Keratinocyte (primary cell): ENCODE measurements at regions not wholly inside any gene's neighbourhood (a gene's known extent, or its start where the extent isn't known, plus 50 kb on each side); places are given as distances from the start of the nearest gene placed in this dataset.
A peak's percentile ranks its signal among the peaks of the same experiment; 100 is the strongest.

Experiments used
- DNase-seq: peaks from one replicate; pipeline ENCODE4 v3.0.0-alpha.2; 2011; ENCODE audit warnings: low read depth, missing footprints, low spot score
- FAIRE-seq: peaks from 2 replicates; lab custom pipeline; 2011; peaks lifted over from hg19 to GRCh38; lab: Jason Lieb, UNC
- H2AFZ ChIP-seq: 2 replicates; pipeline ENCODE4 v1.6.0; 2012; ENCODE audit warnings: low read length, control low read depth, inconsistent platforms; ENCODE audit not compliant: control insufficient read depth
- H3K27ac ChIP-seq: 2 replicates; pipeline ENCODE4 v1.5.1; 2011; ENCODE audit warnings: low read length; ENCODE audit not compliant: control insufficient read depth, insufficient read depth
- H3K27me3 ChIP-seq: 3 replicates; pipeline ENCODE4 v1.6.0; 2011; ENCODE audit warnings: low read length; ENCODE audit not compliant: control insufficient read depth, insufficient read depth; ENCODE audit errors: extremely low read depth
- H3K36me3 ChIP-seq, 2 experiments: 2 replicates in 1 of 2; 3 replicates in 1 of 2; pipeline ENCODE4 v1.5.1; 2011; ENCODE audit warnings: low read length in 2 of 2, mild to moderate bottlenecking in 1 of 2; ENCODE audit not compliant: control insufficient read depth in 2 of 2, insufficient read depth in 2 of 2; ENCODE audit errors: extremely low read depth in 1 of 2
- H3K4me1 ChIP-seq: 3 replicates; pipeline ENCODE4 v1.5.1; 2011; ENCODE audit warnings: low read length; ENCODE audit not compliant: control insufficient read depth, insufficient read depth; ENCODE audit errors: extremely low read depth
- H3K4me2 ChIP-seq: 3 replicates; pipeline ENCODE4 v1.6.0; 2011; ENCODE audit warnings: low read depth, low read length; ENCODE audit not compliant: control insufficient read depth, insufficient read depth; ENCODE audit errors: extremely low read depth
- H3K4me3 ChIP-seq, 3 experiments: fragments of 200-600 bp in 1 of 3; sonication (generic) in 1 of 3; 2 replicates in 2 of 3; 3 replicates in 1 of 3; pipeline ENCODE4 v1.5.1; 2011 to 2016; ENCODE audit warnings: low read length in 3 of 3, mild to moderate bottlenecking in 3 of 3, control low read depth in 2 of 3, inconsistent platforms in 1 of 3, low read depth in 1 of 3, mixed read lengths in 1 of 3, mixed run types in 1 of 3, moderate library complexity in 1 of 3; ENCODE audit not compliant: control insufficient read depth in 2 of 3, insufficient read depth in 2 of 3; ENCODE audit errors: extremely low read depth in 1 of 3
- H3K79me2 ChIP-seq: 2 replicates; pipeline ENCODE4 v1.6.0; 2012; ENCODE audit warnings: low read length; ENCODE audit not compliant: control insufficient read depth, insufficient read depth
- H3K9ac ChIP-seq: 3 replicates; pipeline ENCODE4 v1.6.0; 2011; ENCODE audit warnings: low read length; ENCODE audit not compliant: control insufficient read depth, insufficient read depth; ENCODE audit errors: extremely low read depth
- H3K9me1 ChIP-seq: 3 replicates; pipeline ENCODE4 v1.6.0; 2011; ENCODE audit warnings: low read length; ENCODE audit not compliant: control insufficient read depth, insufficient read depth; ENCODE audit errors: extremely low read depth
- H3K9me3 ChIP-seq: 2 replicates; pipeline ENCODE4 v1.5.1; 2012; ENCODE audit warnings: low read depth, low read length; ENCODE audit not compliant: control insufficient read depth
- H4K20me1 ChIP-seq: 3 replicates; pipeline ENCODE4 v1.6.0; 2011; ENCODE audit warnings: low read length; ENCODE audit not compliant: control insufficient read depth, insufficient read depth; ENCODE audit errors: extremely low read depth
- CTCF ChIP-seq, 3 experiments: IDR thresholded peaks in 1 of 3; conservative IDR thresholded peaks in 1 of 3; optimal IDR thresholded peaks in 1 of 3; 2 replicates in 2 of 3; 3 replicates in 1 of 3; pipeline versions ENCODE3 to v1.5.1; 2011; ENCODE audit warnings: low read length in 3 of 3, mild to moderate bottlenecking in 3 of 3, moderate library complexity in 2 of 3, control low read depth in 1 of 3, inconsistent platforms in 1 of 3; ENCODE audit not compliant: insufficient read depth in 2 of 3; ENCODE audit errors: extremely low read depth in 1 of 3
- EZH2 ChIP-seq: IDR thresholded peaks from one replicate; pipeline ENCODE4 v1.6.1; 2012; ENCODE audit warnings: inconsistent platforms, mild to moderate bottlenecking, low read length, moderate library complexity
- dilution Hi-C: fragments of 300-500 bp; cut with MboI; formaldehyde crosslinking; loops from one replicate; pipeline ENCODE4 v1.7.0; 2020; ENCODE audit warnings: low sequenced_read_pairs; ENCODE audit not compliant: extremely low pct_ligation_motif_present

DNA sequence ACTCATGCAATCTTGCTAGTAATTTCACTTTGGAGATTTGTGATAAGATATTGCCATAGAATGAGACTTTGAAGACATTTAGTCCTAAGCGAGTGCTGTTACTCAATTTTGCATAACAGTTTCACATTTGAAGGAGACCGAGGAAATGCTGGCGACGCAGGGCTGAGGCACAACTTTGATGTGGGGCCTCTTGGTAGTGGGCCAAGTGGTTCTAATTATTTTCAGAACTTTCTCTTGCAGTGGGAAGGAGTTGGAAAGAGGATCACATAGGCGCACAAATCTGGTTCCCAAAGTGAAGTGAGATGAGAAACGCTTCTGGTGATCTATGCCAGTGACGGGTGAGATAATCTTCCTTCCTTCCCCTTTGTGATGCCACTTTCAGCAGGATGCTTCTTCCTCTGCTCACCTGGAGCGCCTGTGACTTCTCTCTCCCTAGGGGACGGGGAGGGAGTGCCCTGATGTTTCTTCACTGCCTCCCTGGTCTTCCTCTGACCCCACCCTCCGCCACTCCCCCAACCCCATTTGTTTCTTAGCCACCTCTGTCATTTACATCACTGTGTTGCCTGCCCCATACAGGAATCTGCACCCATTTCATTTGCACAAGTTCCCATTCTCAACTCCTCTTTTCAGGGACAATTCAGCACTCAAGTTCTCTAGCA, 138.9 kb upstream of the MID1 start:
- H2AFZ ChIP-seq, result no peak overlapping the region
- dilution Hi-C loops, result no loop called here
- H3K4me3 ChIP-seq, result no peak overlapping the region
- H3K9me3 ChIP-seq, result no peaks in the 10 kb centered on the region
- TF ChIP-seq CTCF (optimal IDR thresholded peaks at IDR 0.05 in 1 of 3, IDR thresholded peaks at IDR 0.05 in 1 of 3, conservative IDR thresholded peaks at IDR 0.05 in 1 of 3; ENCODE audit: extremely low read depth in 1 of 3, insufficient read depth in 2 of 3, low read length in 3 of 3) (no peak), EZH2 (no peak)
- H4K20me1 ChIP-seq, result no peaks in the 10 kb centered on the region
- H3K27ac ChIP-seq, result no peak overlapping the region
- H3K79me2 ChIP-seq, result no peaks in the 10 kb centered on the region
- H3K27me3 ChIP-seq, result no peaks in the 10 kb centered on the region
- no peak overlapping the region for H3K4me2 ChIP-seq
- no peaks in the 10 kb centered on the region for H3K36me3 ChIP-seq
- peaks cover 8% of the 10 kb centered on the region for H3K4me1 ChIP-seq
- H3K9me1 ChIP-seq, result no peaks in the 10 kb centered on the region
- FAIRE-seq (no peak), DNase-seq (no peak)
- H3K9ac ChIP-seq, result no peak overlapping the region

DNA sequence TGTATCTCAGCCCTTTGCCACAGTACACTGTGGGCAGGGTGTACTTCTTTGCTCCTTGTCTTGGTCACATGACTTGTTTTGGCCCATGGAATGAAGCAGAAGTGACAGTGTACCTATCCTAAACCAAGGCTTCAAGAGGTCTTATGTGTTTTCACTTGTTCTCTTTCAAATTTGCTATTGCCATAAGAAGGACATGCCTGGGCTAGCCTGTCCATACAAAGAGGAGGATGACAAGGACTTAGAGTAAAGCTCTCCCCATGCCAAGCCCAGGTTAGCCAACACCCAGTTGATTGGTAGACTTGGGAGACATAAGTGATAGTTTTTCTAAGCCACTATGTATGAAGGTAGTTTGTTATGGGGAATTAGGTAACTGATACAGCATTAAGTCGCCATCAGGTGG, 141.1 kb upstream of the MID1 start:
- peak overlapping the region; percentile 20 for H3K27ac ChIP-seq
- peak; percentile 63 for FAIRE-seq
- dilution Hi-C loops, result no loop called here

More for the DNA sequence above, 141.1 kb upstream of the MID1 start:
- Histone ChIP-seq H3K4me1 (peaks cover 6% of the 10 kb centered on the region), H3K9me3 (no peaks in the 10 kb centered on the region), H3K79me2 (no peaks in the 10 kb centered on the region), H3K36me3 (no peaks in the 10 kb centered on the region), H3K9me1 (no peaks in the 10 kb centered on the region), H2AFZ (peak overlapping the region; percentile 66), H3K4me2 (peak overlapping the region; percentile 22), H3K27me3 (no peaks in the 10 kb centered on the region), H3K4me3 (no peak overlapping the region), H4K20me1 (no peaks in the 10 kb centered on the region), H3K9ac (no peak overlapping the region)
- no peak for TF ChIP-seq EZH2
- TF ChIP-seq CTCF (optimal IDR thresholded peaks at IDR 0.05 in 1 of 3, IDR thresholded peaks at IDR 0.05 in 1 of 3, conservative IDR thresholded peaks at IDR 0.05 in 1 of 3; ENCODE audit: extremely low read depth in 1 of 3, insufficient read depth in 2 of 3, low read length in 3 of 3), result no peak
- DNase-seq, result no peak
